ENCODE measurements at regions not wholly inside any gene's neighbourhood (a gene's known extent, or its start where the extent isn't known, plus 50 kb on each side); places are given as distances from the start of the nearest gene placed in this dataset.

DNA sequence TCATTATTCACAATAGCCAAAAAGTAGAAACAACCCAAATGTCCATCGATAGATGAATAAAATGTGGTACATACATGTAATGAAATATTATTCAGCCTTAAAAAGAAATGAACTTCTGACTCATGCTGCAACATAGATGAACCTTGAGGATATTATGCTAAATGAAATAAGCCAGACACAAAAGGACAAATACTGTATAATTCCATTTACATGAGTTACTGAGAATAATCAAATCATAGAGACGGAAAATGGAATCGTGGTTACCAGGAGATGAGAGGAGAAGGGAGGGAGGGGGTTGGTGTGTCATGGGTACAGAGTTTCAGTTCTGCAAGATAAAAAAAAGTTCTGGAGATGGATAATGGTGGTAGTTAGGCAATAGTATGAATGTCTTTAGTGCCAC is 184.1 kb downstream of the PSMG1 start:
- TF ChIP-seq, protein P1, sequence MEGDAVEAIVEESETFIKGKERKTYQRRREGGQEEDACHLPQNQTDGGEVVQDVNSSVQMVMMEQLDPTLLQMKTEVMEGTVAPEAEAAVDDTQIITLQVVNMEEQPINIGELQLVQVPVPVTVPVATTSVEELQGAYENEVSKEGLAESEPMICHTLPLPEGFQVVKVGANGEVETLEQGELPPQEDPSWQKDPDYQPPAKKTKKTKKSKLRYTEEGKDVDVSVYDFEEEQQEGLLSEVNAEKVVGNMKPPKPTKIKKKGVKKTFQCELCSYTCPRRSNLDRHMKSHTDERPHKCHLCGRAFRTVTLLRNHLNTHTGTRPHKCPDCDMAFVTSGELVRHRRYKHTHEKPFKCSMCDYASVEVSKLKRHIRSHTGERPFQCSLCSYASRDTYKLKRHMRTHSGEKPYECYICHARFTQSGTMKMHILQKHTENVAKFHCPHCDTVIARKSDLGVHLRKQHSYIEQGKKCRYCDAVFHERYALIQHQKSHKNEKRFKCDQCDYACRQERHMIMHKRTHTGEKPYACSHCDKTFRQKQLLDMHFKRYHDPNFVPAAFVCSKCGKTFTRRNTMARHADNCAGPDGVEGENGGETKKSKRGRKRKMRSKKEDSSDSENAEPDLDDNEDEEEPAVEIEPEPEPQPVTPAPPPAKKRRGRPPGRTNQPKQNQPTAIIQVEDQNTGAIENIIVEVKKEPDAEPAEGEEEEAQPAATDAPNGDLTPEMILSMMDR (IDR thresholded peaks at IDR 0.05): no peak
- TF ChIP-seq POLR2AphosphoS5 (IDR thresholded peaks at IDR 0.05) (no peak), POLR2A (IDR thresholded peaks at IDR 0.05) (no peak), EP300 (IDR thresholded peaks at IDR 0.05; ENCODE audit: low read depth) (no peak)
